Right lobe of liver (tissue), 6 donors: ENCODE measurements at regions not wholly inside any gene's neighbourhood (a gene's known extent, or its start where the extent isn't known, plus 50 kb on each side); places are given as distances from the start of the nearest gene placed in this dataset.

Experiments used
- ATAC-seq, 4 donors: fragments of 200-7000 bp; cut with Tn5 transposase; one replicate each; pipeline ENCODE4 v1.9.1; 2020; ENCODE audit warnings: mild to moderate bottlenecking in 4 of 4, moderate library complexity in 4 of 4
- DNase-seq, 3 donors: peaks; one replicate each; pipeline ENCODE4 v3.0.0-alpha.2; 2020
- H3K27ac ChIP-seq, 3 donors: fragments of 200-600 bp; one replicate each; pipeline ENCODE4 v1.8.0; 2022
- H3K27me3 ChIP-seq, 2 donors: fragments of 200-600 bp; one replicate each; pipeline ENCODE4 v1.8.0; 2022
- H3K36me3 ChIP-seq, 4 donors: fragments of 200-600 bp; sonication (generic) in 1 of 4; one replicate each; pipeline versions ENCODE4 v1.5.1 to v1.8.0; 2017 to 2022; ENCODE audit warnings: control low read depth in 1 of 4
- H3K4me1 ChIP-seq, 4 donors: fragments of 200-600 bp; sonication (generic) in 1 of 4; one replicate each; pipeline versions ENCODE4 v1.5.1 to v1.8.0; 2017 to 2022; ENCODE audit warnings: control low read depth in 1 of 4
- H3K4me3 ChIP-seq, 3 donors: fragments of 200-600 bp; one replicate each; pipeline ENCODE4 v1.8.0; 2022
- H3K9me3 ChIP-seq, 4 donors: fragments of 200-600 bp; sonication (generic) in 1 of 4; one replicate each; pipeline versions ENCODE4 v1.5.1 to v1.8.0; 2017 to 2022; ENCODE audit warnings: control low read depth in 1 of 4
- CTCF ChIP-seq, 4 donors: fragments of 200-600 bp in 3 of 4; fragments of 450-650 bp in 1 of 4; IDR thresholded peaks; one replicate each; pipeline versions ENCODE4 v1.5.1 to v1.8.0; 2016 to 2022; ENCODE audit warnings: antibody characterized with exemption in 4 of 4, mild to moderate bottlenecking in 2 of 4
- POLR2A ChIP-seq: fragments of 450-650 bp; IDR thresholded peaks from one replicate; pipeline ENCODE4 v1.6.1; 2017; ENCODE audit warnings: antibody characterized with exemption, mild to moderate bottlenecking
- WGBS: methylation state at CpG from one replicate; pipeline ENCODE4 v1.1.6; 2018; ENCODE audit warnings: low coverage, low lambda C conversion rate; ENCODE audit not compliant: insufficient coverage; ENCODE audit errors: missing lambda C conversion rate; 5-methylcytosine and 5-hydroxymethylcytosine counted together
- intact Hi-C, 2 donors: fragments of 100-400 bp; cut with DNase I; formaldehyde crosslinking; loops; one replicate each; pipeline versions ENCODE4 v1.11.2 to v1.14.1; 2022
- donor health status: DM: no; HTN: yes; CAD: no.
- donor health status: DM: no; HTN: no; CAD: no.
- donor health status: DM: no; HTN: no; CAD: no.
- donor health status: DM: no; HTN: yes; CAD: no.
- donor health status: DM: no; HTN: yes; CAD: no.

GRCh38 chr2:151119374-151119773 is 142.3 kb downstream of the RBM43 start:
- TF ChIP-seq POLR2A (no peak), CTCF (IDR thresholded peaks at IDR 0.05) (no peak)
- no peaks in the 10 kb centered on the region for H3K9me3 ChIP-seq
- no peaks in the 10 kb centered on the region for H3K27me3 ChIP-seq
- intact Hi-C loops, result no loop called here
- no peaks in the 10 kb centered on the region for H3K36me3 ChIP-seq
- DNase-seq (no peak), ATAC-seq (no peak)
- H3K4me1 ChIP-seq, result no peaks in the 10 kb centered on the region
- H3K4me3 ChIP-seq, result no peak overlapping the region
- no peak overlapping the region for H3K27ac ChIP-seq

DNA sequence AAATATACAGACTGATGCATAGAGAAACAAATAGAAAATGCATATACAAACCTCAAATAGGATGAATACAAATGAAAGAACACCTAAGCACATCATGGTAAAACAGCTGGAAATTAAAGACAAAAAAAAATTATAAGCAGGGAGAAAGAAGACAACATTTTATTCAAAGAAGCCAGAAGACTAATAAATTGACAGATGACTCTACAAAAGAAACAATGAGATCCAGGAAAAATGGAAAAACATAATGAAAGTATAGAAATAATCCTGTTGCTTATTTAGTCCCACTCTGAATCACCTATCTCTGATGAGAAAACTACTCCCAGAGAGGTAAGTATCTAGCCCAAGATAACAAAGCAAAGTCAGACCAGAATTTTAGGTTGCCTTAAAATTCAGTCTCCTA is 143.4 kb downstream of the RBM43 start:
- intact Hi-C loops, result no loop called here
- no peaks in the 10 kb centered on the region for H3K36me3 ChIP-seq

GRCh38 chr2:151114874-151115273 is 146.8 kb downstream of the RBM43 start:
- Histone ChIP-seq H3K4me1 (peaks cover 0 to 3% (median 0%) of the 10 kb centered on the region in 4 donors), H3K36me3 (no peaks in the 10 kb centered on the region), H3K27ac (no peak overlapping the region), H3K27me3 (no peaks in the 10 kb centered on the region), H3K4me3 (no peak overlapping the region), H3K9me3 (no peaks in the 10 kb centered on the region)
- TF ChIP-seq POLR2A (no peak), CTCF (IDR thresholded peaks at IDR 0.05) (no peak)
- 44% methylated on average over 2 of the region's 3 CpGs for WGBS
- ATAC-seq, result no peak
- no peak for DNase-seq
- intact Hi-C loops, result no loop called here

More for the DNA sequence above, 143.4 kb downstream of the RBM43 start:
- Histone ChIP-seq H3K9me3 (no peaks in the 10 kb centered on the region), H3K4me1 (no peaks in the 10 kb centered on the region), H3K27me3 (no peaks in the 10 kb centered on the region), H3K27ac (no peak overlapping the region), H3K4me3 (no peak overlapping the region)
- DNase-seq (no peak), ATAC-seq (no peak)
- no peak for TF ChIP-seq CTCF (IDR thresholded peaks at IDR 0.05)
- no peak for TF ChIP-seq POLR2A

GRCh38 chr2:151113318-151113717 is 148.3 kb downstream of the RBM43 start:
- Histone ChIP-seq H3K27me3 (no peaks in the 10 kb centered on the region), H3K4me3 (no peak overlapping the region), H3K36me3 (no peaks in the 10 kb centered on the region), H3K4me1 (peaks cover 0 to 3% (median 0%) of the 10 kb centered on the region in 4 donors), H3K27ac (no peak overlapping the region), H3K9me3 (no peaks in the 10 kb centered on the region)
- no peak for DNase-seq
- ATAC-seq, result no peak
- WGBS, result 19% methylated on average over 3 of the region's 3 CpGs
- intact Hi-C loops, result no loop called here
- no peak for TF ChIP-seq CTCF (IDR thresholded peaks at IDR 0.05)
- TF ChIP-seq POLR2A, result no peak

DNA sequence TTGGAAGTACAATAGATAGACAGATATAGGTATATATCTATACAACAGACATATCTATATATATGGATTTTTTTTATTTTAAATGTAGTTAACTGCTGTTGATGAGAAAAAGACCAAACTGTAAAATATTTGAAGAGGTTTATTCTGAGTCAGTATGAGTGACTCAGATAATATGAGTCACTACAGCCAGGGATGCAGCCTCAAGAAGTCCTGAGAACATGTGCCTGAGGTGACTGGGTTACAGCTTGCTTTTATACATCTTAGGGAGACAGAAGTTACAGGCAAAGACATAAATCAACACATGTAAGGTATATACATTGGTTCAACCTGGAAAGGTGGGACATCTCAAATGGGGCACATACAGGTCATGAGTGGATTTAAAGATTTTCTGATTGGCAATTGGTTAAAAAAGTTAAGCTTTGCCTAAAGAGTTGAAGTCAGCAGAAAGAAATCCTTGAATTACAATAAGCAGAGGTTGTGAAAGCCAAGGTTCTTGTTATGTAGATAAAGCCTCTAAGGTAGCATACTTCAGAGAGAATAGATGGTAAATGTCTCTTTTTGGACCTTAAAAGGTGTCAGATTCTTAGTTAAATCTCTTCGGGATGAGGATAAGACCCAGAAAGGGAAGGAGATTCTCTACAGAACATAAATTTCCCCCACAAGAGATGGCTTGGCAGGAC is 149.9 kb downstream of the RBM43 start:
- DNase-seq (no peak), ATAC-seq (no peak)
- Histone ChIP-seq H3K4me1 (peaks cover 0 to 3% (median 0%) of the 10 kb centered on the region in 4 donors), H3K27ac (no peak overlapping the region), H3K27me3 (no peaks in the 10 kb centered on the region), H3K4me3 (no peak overlapping the region), H3K9me3 (no peaks in the 10 kb centered on the region), H3K36me3 (no peaks in the 10 kb centered on the region)
- 36% methylated on average over 1 of the region's 1 CpG for WGBS
- intact Hi-C loops, result no loop called here
- no peak for TF ChIP-seq POLR2A
- no peak for TF ChIP-seq CTCF (IDR thresholded peaks at IDR 0.05)
